ENCODE measurements at regions not wholly inside any gene's neighbourhood (a gene's known extent, or its start where the extent isn't known, plus 50 kb on each side); places are given as distances from the start of the nearest gene placed in this dataset.

GRCh38 chr10:130395248-130395936 is 259.2 kb downstream of the GLRX3 start:
- POLR2A ChIA-PET: no interaction called here
- no TSS peak for BruUV-seq (replicated peaks)
- no peaks in the 10 kb centered on the region for H3K36me3 ChIP-seq (ENCODE audit: control insufficient read depth, insufficient read depth, low read length)
- CTCF ChIA-PET: no interaction called here
- no peak for ATAC-seq
- in situ Hi-C loops (cut with HindIII; ENCODE audit: low pct_unique_long_range_greater_than_20kb, low sequenced_read_pairs) (no loop called here), intact Hi-C loops (cut with micrococcal nuclease; ENCODE audit: unreplicated experiment) (no loop called here)
- H3K4me3 ChIP-seq (ENCODE audit: low read depth in 2 of 2, low read length in 2 of 2): no peak overlapping the region
- peaks cover 4% of the 10 kb centered on the region; the same call in 1 of the 2 replicates for H3K27me3 ChIP-seq (ENCODE audit: control insufficient read depth, insufficient read depth, low read length)
- H3K9me3 ChIP-seq (ENCODE audit: control insufficient read depth, insufficient read depth, low read depth, low read length): no peaks in the 10 kb centered on the region; the same call in 1 of the 2 replicates
- no peak overlapping the region for H3K27ac ChIP-seq (ENCODE audit: low read length)
- no peaks in the 10 kb centered on the region for H3K4me1 ChIP-seq (ENCODE audit: control insufficient read depth, insufficient read depth, low read length)
- DNase-seq (ENCODE audit: low read depth, low spot score): no peak
- no peak for TF ChIP-seq SIN3A (IDR thresholded peaks at IDR 0.05; ENCODE audit: borderline replicate concordance, insufficient read depth, low read depth, low read length)
- TF ChIP-seq, protein P1, sequence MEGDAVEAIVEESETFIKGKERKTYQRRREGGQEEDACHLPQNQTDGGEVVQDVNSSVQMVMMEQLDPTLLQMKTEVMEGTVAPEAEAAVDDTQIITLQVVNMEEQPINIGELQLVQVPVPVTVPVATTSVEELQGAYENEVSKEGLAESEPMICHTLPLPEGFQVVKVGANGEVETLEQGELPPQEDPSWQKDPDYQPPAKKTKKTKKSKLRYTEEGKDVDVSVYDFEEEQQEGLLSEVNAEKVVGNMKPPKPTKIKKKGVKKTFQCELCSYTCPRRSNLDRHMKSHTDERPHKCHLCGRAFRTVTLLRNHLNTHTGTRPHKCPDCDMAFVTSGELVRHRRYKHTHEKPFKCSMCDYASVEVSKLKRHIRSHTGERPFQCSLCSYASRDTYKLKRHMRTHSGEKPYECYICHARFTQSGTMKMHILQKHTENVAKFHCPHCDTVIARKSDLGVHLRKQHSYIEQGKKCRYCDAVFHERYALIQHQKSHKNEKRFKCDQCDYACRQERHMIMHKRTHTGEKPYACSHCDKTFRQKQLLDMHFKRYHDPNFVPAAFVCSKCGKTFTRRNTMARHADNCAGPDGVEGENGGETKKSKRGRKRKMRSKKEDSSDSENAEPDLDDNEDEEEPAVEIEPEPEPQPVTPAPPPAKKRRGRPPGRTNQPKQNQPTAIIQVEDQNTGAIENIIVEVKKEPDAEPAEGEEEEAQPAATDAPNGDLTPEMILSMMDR (IDR thresholded peaks at IDR 0.05): no peak
- no peak for TF ChIP-seq TCF7L2 (IDR thresholded peaks at IDR 0.05; ENCODE audit: low read depth, low read length)
- TF ChIP-seq, protein P2, sequence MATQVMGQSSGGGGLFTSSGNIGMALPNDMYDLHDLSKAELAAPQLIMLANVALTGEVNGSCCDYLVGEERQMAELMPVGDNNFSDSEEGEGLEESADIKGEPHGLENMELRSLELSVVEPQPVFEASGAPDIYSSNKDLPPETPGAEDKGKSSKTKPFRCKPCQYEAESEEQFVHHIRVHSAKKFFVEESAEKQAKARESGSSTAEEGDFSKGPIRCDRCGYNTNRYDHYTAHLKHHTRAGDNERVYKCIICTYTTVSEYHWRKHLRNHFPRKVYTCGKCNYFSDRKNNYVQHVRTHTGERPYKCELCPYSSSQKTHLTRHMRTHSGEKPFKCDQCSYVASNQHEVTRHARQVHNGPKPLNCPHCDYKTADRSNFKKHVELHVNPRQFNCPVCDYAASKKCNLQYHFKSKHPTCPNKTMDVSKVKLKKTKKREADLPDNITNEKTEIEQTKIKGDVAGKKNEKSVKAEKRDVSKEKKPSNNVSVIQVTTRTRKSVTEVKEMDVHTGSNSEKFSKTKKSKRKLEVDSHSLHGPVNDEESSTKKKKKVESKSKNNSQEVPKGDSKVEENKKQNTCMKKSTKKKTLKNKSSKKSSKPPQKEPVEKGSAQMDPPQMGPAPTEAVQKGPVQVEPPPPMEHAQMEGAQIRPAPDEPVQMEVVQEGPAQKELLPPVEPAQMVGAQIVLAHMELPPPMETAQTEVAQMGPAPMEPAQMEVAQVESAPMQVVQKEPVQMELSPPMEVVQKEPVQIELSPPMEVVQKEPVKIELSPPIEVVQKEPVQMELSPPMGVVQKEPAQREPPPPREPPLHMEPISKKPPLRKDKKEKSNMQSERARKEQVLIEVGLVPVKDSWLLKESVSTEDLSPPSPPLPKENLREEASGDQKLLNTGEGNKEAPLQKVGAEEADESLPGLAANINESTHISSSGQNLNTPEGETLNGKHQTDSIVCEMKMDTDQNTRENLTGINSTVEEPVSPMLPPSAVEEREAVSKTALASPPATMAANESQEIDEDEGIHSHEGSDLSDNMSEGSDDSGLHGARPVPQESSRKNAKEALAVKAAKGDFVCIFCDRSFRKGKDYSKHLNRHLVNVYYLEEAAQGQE (IDR thresholded peaks at IDR 0.05; ENCODE audit: insufficient read depth in 1 of 2, low read depth in 2 of 2, low read length in 1 of 2): no peak
- no peak for TF ChIP-seq POLR2AphosphoS5 (IDR thresholded peaks at IDR 0.05; ENCODE audit: low read depth, low read length)

- TF ChIP-seq, protein P1 (IDR thresholded peaks at IDR 0.05): no peak
- TF ChIP-seq POLR2AphosphoS5 (IDR thresholded peaks at IDR 0.05; ENCODE audit: low read depth, low read length): no peak
- TF ChIP-seq TCF7L2 (IDR thresholded peaks at IDR 0.05; ENCODE audit: low read depth, low read length): no peak
- TF ChIP-seq SIN3A (IDR thresholded peaks at IDR 0.05; ENCODE audit: borderline replicate concordance, insufficient read depth, low read depth, low read length): no peak
- TF ChIP-seq, protein P2 (IDR thresholded peaks at IDR 0.05; ENCODE audit: insufficient read depth in 1 of 2, low read depth in 2 of 2, low read length in 1 of 2): no peak
Measured at GRCh38 chr10:130396044-130396443, 259.9 kb downstream of the GLRX3 start.

More at GRCh38 chr10:130396044-130396443, 259.9 kb downstream of the GLRX3 start:
- CTCF ChIA-PET: no interaction called here
- Histone ChIP-seq H3K36me3 (ENCODE audit: control insufficient read depth, insufficient read depth, low read length) (no peaks in the 10 kb centered on the region), H3K4me3 (ENCODE audit: low read depth in 2 of 2, low read length in 2 of 2) (no peak overlapping the region), H3K27ac (ENCODE audit: low read length) (no peak overlapping the region), H3K9me3 (ENCODE audit: control insufficient read depth, insufficient read depth, low read depth, low read length) (no peaks in the 10 kb centered on the region; the same call in 1 of the 2 replicates), H3K4me1 (ENCODE audit: control insufficient read depth, insufficient read depth, low read length) (no peaks in the 10 kb centered on the region), H3K27me3 (ENCODE audit: control insufficient read depth, insufficient read depth, low read length) (peaks cover 4% of the 10 kb centered on the region; the same call in 1 of the 2 replicates)
- in situ Hi-C loops (cut with HindIII; ENCODE audit: low pct_unique_long_range_greater_than_20kb, low sequenced_read_pairs) (no loop called here), intact Hi-C loops (cut with micrococcal nuclease; ENCODE audit: unreplicated experiment) (no loop called here)
- DNase-seq (ENCODE audit: low read depth, low spot score) (no peak), ATAC-seq (no peak)
- no TSS peak for BruUV-seq (replicated peaks)
- POLR2A ChIA-PET: no interaction called here
